B cell (primary cell): ENCODE measurements at regions not wholly inside any gene's neighbourhood (a gene's known extent, or its start where the extent isn't known, plus 50 kb on each side); places are given as distances from the start of the nearest gene placed in this dataset.

ENCODE experiments used
- ATAC-seq: fragments of 200-7000 bp; cut with Tn5 transposase; one replicate; pipeline ENCODE4 v1.10.0; 2021; ENCODE audit warnings: low read depth, mild to moderate bottlenecking, moderate number of reproducible peaks, moderate library complexity
- CTCF ChIA-PET: fragments of 350-600 bp; sonication (Branson Sonifier 250); formaldehyde crosslinking; loops from one replicate; lab custom pipeline; 2021; ENCODE audit warnings: antibody characterized with exemption, inconsistent platforms; lab: Charles Lee
- POLR2A ChIA-PET: fragments of 350-600 bp; sonication (Branson Sonifier 250); formaldehyde crosslinking; loops from one replicate; lab custom pipeline; 2021; ENCODE audit warnings: antibody characterized with exemption; lab: Charles Lee
- DNase-seq: peaks from one replicate; pipeline ENCODE4 v3.0.0; 2013
- H2AFZ ChIP-seq: 2 replicates; pipeline ENCODE4 v1.6.1; 2012; ENCODE audit warnings: mild to moderate bottlenecking, low read depth, low read length; ENCODE audit not compliant: insufficient read depth, poor library complexity, severe bottlenecking
- H3K27ac ChIP-seq, 2 donors: 1 replicate in 1 of 2; 2 replicates in 1 of 2; pipeline ENCODE4 v1.5.1; 2012 to 2013; ENCODE audit warnings: low read length in 2 of 2, mild to moderate bottlenecking in 2 of 2, moderate library complexity in 1 of 2
- H3K27me3 ChIP-seq, 4 experiments: fragments of 200-600 bp in 1 of 4; sonication (generic) in 1 of 4; replicated peaks in 1 of 4; 1 replicate in 2 of 4; 2 replicates in 2 of 4; pipeline versions ENCODE4 v1.6.1 to v1.7.0; 2013 to 2016; ENCODE audit warnings: low read length in 3 of 4, mild to moderate bottlenecking in 2 of 4, mixed read lengths in 1 of 4, moderate library complexity in 1 of 4; ENCODE audit not compliant: insufficient read depth in 4 of 4, control insufficient read depth in 3 of 4; ENCODE audit errors: control extremely low read depth in 1 of 4
- H3K36me3 ChIP-seq, 2 experiments: replicated peaks in 1 of 2; 1 replicate in 1 of 2; 2 replicates in 1 of 2; pipeline versions ENCODE4 v1.6.1 to v1.7.1; 2013; ENCODE audit warnings: low read length in 1 of 2; ENCODE audit not compliant: insufficient read depth in 2 of 2, control insufficient read depth in 1 of 2; ENCODE audit errors: control extremely low read depth in 1 of 2, extremely low read depth in 1 of 2
- H3K4me1 ChIP-seq, 2 donors: fragments of 200-600 bp in 1 of 2; sonication (generic) in 1 of 2; 1 replicate in 1 of 2; 2 replicates in 1 of 2; pipeline versions ENCODE4 v1.5.1 to v1.6.1; 2013 to 2017; ENCODE audit warnings: low read length in 2 of 2; ENCODE audit not compliant: control insufficient read depth in 2 of 2, insufficient read depth in 2 of 2
- H3K4me2 ChIP-seq: replicated peaks from 2 replicates; pipeline ENCODE3; 2012; ENCODE audit warnings: mild to moderate bottlenecking, low read depth, low read length; ENCODE audit not compliant: poor library complexity, severe bottlenecking
- H3K4me3 ChIP-seq, 5 experiments: fragments of 200-600 bp in 1 of 5; sonication (generic) in 1 of 5; 1 replicate in 3 of 5; 2 replicates in 2 of 5; pipeline versions ENCODE4 v1.5.1 to v1.7.0; 2011 to 2016; ENCODE audit warnings: low read length in 4 of 5, mild to moderate bottlenecking in 4 of 5, low read depth in 2 of 5, control low read depth in 1 of 5, moderate library complexity in 1 of 5; ENCODE audit not compliant: insufficient read depth in 1 of 5; ENCODE audit errors: control extremely low read depth in 1 of 5, extremely low read depth in 1 of 5
- H3K79me2 ChIP-seq: fragments of 200-600 bp; sonication (generic); one replicate; pipeline ENCODE4 v1.6.0; 2016; ENCODE audit warnings: low read length; ENCODE audit not compliant: control insufficient read depth, insufficient read depth
- H3K9ac ChIP-seq: fragments of 200-600 bp; sonication (generic); 2 replicates; pipeline ENCODE4 v1.6.1; 2017; ENCODE audit warnings: mild to moderate bottlenecking, low read length, moderate library complexity
- H3K9me3 ChIP-seq, 3 donors: one replicate each; pipeline versions ENCODE4 v1.6.1 to v1.7.1; 2013; ENCODE audit warnings: low read length in 2 of 3; ENCODE audit not compliant: control insufficient read depth in 2 of 3, insufficient read depth in 1 of 3; ENCODE audit errors: control extremely low read depth in 1 of 3
- H4K20me1 ChIP-seq: 2 replicates; pipeline ENCODE4 v1.6.0; 2012; ENCODE audit warnings: mild to moderate bottlenecking, low read length; ENCODE audit not compliant: insufficient read depth, control insufficient read depth, poor library complexity, severe bottlenecking
- H3K27ac Mint-ChIP-seq: one replicate; pipeline ENCODE4 v1.8.0; 2021; ENCODE audit warnings: mixed read lengths
- H3K27me3 Mint-ChIP-seq: one replicate; pipeline ENCODE4 v1.8.0; 2021; ENCODE audit warnings: mixed read lengths
- H3K4me1 Mint-ChIP-seq: one replicate; pipeline ENCODE4 v1.8.0; 2021; ENCODE audit warnings: mixed read lengths
- H3K4me3 Mint-ChIP-seq: one replicate; pipeline ENCODE4 v1.8.0; 2021; ENCODE audit warnings: mixed read lengths
- H3K9me3 Mint-ChIP-seq: one replicate; pipeline ENCODE4 v1.8.0; 2022; ENCODE audit warnings: mixed read lengths; ENCODE audit not compliant: insufficient read depth
- EZH2 ChIP-seq: IDR thresholded peaks from 2 replicates; pipeline ENCODE4 v1.6.1; 2012; ENCODE audit warnings: borderline replicate concordance, low read depth, mild to moderate bottlenecking, moderate library complexity, low read length; ENCODE audit not compliant: insufficient read depth, poor library complexity, severe bottlenecking
- WGBS: methylation state at CpG from one replicate; pipeline ENCODE4 v1.1.5; 2013; ENCODE audit warnings: missing lambda C conversion rate; ENCODE audit not compliant: insufficient coverage; 5-methylcytosine and 5-hydroxymethylcytosine counted together
- intact Hi-C: fragments of 100-400 bp; cut with micrococcal nuclease; formaldehyde crosslinking; loops from one replicate; pipeline ENCODE4 v1.10.0; 2022
- TF ChIP-seq, protein P1 (sequence below): fragments of 200-600 bp; IDR thresholded peaks from one replicate; pipeline ENCODE4 v1.8.0; 2022; ENCODE audit warnings: antibody characterized with exemption, mild to moderate bottlenecking

DNA sequence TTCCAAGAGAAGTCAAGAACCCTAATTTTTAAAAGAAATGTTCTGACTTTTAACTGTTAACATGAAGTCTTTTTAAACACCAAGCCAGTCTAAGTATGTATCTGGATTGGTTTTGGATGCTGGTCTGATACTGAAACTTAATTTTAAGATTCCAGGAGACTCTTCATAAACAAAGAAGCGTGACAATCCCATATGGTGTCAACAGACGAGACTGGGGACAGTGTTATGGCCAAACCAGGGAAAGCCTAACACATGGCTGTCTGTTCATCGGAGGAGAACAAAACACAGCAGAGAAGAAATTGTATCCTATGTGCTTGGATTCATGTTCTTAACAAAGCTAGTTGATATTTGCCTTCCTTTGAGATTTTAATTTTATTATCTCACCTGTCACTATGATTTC, 80.5 kb upstream of the UPP2 start:
- no peak for TF ChIP-seq EZH2
- TF ChIP-seq, protein P1, sequence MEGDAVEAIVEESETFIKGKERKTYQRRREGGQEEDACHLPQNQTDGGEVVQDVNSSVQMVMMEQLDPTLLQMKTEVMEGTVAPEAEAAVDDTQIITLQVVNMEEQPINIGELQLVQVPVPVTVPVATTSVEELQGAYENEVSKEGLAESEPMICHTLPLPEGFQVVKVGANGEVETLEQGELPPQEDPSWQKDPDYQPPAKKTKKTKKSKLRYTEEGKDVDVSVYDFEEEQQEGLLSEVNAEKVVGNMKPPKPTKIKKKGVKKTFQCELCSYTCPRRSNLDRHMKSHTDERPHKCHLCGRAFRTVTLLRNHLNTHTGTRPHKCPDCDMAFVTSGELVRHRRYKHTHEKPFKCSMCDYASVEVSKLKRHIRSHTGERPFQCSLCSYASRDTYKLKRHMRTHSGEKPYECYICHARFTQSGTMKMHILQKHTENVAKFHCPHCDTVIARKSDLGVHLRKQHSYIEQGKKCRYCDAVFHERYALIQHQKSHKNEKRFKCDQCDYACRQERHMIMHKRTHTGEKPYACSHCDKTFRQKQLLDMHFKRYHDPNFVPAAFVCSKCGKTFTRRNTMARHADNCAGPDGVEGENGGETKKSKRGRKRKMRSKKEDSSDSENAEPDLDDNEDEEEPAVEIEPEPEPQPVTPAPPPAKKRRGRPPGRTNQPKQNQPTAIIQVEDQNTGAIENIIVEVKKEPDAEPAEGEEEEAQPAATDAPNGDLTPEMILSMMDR = no peak
- Mint-ChIP-seq H3K9me3 (no peaks in the 10 kb centered on the region), H3K27ac (no peak overlapping the region), H3K4me3 (no peak overlapping the region), H3K27me3 (peaks cover 8% of the 10 kb centered on the region), H3K4me1 (no peaks in the 10 kb centered on the region)
- Histone ChIP-seq H3K36me3 (no peaks in the 10 kb centered on the region), H3K4me3 (no peak overlapping the region), H3K79me2 (no peaks in the 10 kb centered on the region), H3K27ac (no peak overlapping the region), H3K9ac (no peak overlapping the region), H3K27me3 (peaks cover 0 to 5% (median 0%) of the 10 kb centered on the region in 4 experiments), H3K9me3 (no peaks in the 10 kb centered on the region), H4K20me1 (no peaks in the 10 kb centered on the region), H3K4me2 (no peak overlapping the region), H2AFZ (no peak overlapping the region), H3K4me1 (no peaks in the 10 kb centered on the region)
- ChIA-PET POLR2A (no interaction called here), CTCF (interaction anchor here (0.7 to 6.9 kb wide), 4 partner anchors 9 to 731 kb away, joined by 3 to 106 read pairs (median 25); no protein-coding TSS in a partner anchor)
- no peak for ATAC-seq
- DNase-seq = no peak
- intact Hi-C loops = loop anchor here (5.0 kb wide), 1 partner anchor 1096 kb away; no protein-coding TSS in a partner anchor
- 100% methylated on average over 1 of the region's 3 CpGs for WGBS

DNA sequence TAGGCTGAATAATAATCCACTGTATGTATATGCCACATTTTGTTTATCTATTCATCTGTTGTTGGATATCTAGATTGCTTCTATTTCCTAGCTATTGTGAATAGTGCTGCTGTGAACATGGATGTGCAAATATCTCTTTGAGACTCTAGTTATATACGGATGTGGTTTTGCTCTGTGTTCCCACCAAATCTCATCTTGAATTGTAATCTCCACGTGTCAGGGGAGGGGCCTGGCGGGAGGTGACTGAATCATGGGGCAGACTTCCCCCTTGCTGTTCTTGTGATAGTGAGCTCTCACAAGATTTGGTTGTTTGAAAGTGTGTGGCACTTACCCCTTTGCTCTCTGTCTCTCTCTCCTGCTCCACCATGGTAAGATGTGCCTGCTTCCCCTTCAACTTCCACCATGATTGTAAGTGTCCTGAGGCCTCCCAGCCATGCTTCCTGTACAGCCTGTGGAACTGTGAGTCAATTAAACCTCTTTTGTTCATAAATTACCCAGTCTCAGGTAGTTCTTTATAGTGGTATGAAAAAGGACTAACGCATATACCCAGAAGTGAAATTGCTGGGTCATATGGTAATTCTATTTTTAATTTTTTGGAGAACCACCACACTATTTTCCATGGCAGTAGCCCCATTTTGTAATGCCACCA, 86.1 kb upstream of the UPP2 start:
- 69% methylated on average over 3 of the region's 4 CpGs for WGBS
- Histone ChIP-seq H3K36me3 (no peaks in the 10 kb centered on the region), H3K79me2 (no peaks in the 10 kb centered on the region), H2AFZ (no peak overlapping the region), H3K4me3 (no peak overlapping the region), H3K4me2 (no peak overlapping the region), H3K4me1 (no peaks in the 10 kb centered on the region), H3K27me3 (peaks cover 0 to 5% (median 0%) of the 10 kb centered on the region in 4 experiments), H3K9ac (no peak overlapping the region), H3K9me3 (no peaks in the 10 kb centered on the region), H4K20me1 (no peaks in the 10 kb centered on the region), H3K27ac (no peak overlapping the region)
- intact Hi-C loops = no loop called here
- H3K4me1 Mint-ChIP-seq = no peaks in the 10 kb centered on the region
- TF ChIP-seq EZH2 = no peak
- TF ChIP-seq, protein P1 = no peak
- CTCF ChIA-PET = no interaction called here
- POLR2A ChIA-PET = no interaction called here
- H3K4me3 Mint-ChIP-seq = no peak overlapping the region
- no peak for ATAC-seq
- no peaks in the 10 kb centered on the region for H3K9me3 Mint-ChIP-seq
- no peak for DNase-seq
- H3K27me3 Mint-ChIP-seq = peaks cover 11% of the 10 kb centered on the region
- no peak overlapping the region for H3K27ac Mint-ChIP-seq
